Right lobe of liver (tissue), 6 donors: ENCODE measurements at regions not wholly inside any gene's neighbourhood (a gene's known extent, or its start where the extent isn't known, plus 50 kb on each side); places are given as distances from the start of the nearest gene placed in this dataset.

ENCODE experiments used
- ATAC-seq, 4 donors: fragments of 200-7000 bp; cut with Tn5 transposase; one replicate each; pipeline ENCODE4 v1.9.1; 2020; ENCODE audit warnings: mild to moderate bottlenecking in 4 of 4, moderate library complexity in 4 of 4
- DNase-seq, 3 donors: peaks; one replicate each; pipeline ENCODE4 v3.0.0-alpha.2; 2020
- H3K27ac ChIP-seq, 3 donors: fragments of 200-600 bp; one replicate each; pipeline ENCODE4 v1.8.0; 2022
- H3K27me3 ChIP-seq, 2 donors: fragments of 200-600 bp; one replicate each; pipeline ENCODE4 v1.8.0; 2022
- H3K36me3 ChIP-seq, 4 donors: fragments of 200-600 bp; sonication (generic) in 1 of 4; one replicate each; pipeline versions ENCODE4 v1.5.1 to v1.8.0; 2017 to 2022; ENCODE audit warnings: control low read depth in 1 of 4
- H3K4me1 ChIP-seq, 4 donors: fragments of 200-600 bp; sonication (generic) in 1 of 4; one replicate each; pipeline versions ENCODE4 v1.5.1 to v1.8.0; 2017 to 2022; ENCODE audit warnings: control low read depth in 1 of 4
- H3K4me3 ChIP-seq, 3 donors: fragments of 200-600 bp; one replicate each; pipeline ENCODE4 v1.8.0; 2022
- H3K9me3 ChIP-seq, 4 donors: fragments of 200-600 bp; sonication (generic) in 1 of 4; one replicate each; pipeline versions ENCODE4 v1.5.1 to v1.8.0; 2017 to 2022; ENCODE audit warnings: control low read depth in 1 of 4
- POLR2A ChIP-seq: fragments of 450-650 bp; IDR thresholded peaks from one replicate; pipeline ENCODE4 v1.6.1; 2017; ENCODE audit warnings: antibody characterized with exemption, mild to moderate bottlenecking
- WGBS: methylation state at CpG from one replicate; pipeline ENCODE4 v1.1.6; 2018; ENCODE audit warnings: low coverage, low lambda C conversion rate; ENCODE audit not compliant: insufficient coverage; ENCODE audit errors: missing lambda C conversion rate; 5-methylcytosine and 5-hydroxymethylcytosine counted together
- intact Hi-C, 2 donors: fragments of 100-400 bp; cut with DNase I; formaldehyde crosslinking; loops; one replicate each; pipeline versions ENCODE4 v1.11.2 to v1.14.1; 2022
- TF ChIP-seq, protein P1 (sequence below), 4 donors: fragments of 200-600 bp in 3 of 4; fragments of 450-650 bp in 1 of 4; IDR thresholded peaks; one replicate each; pipeline versions ENCODE4 v1.5.1 to v1.8.0; 2016 to 2022; ENCODE audit warnings: antibody characterized with exemption in 4 of 4, mild to moderate bottlenecking in 2 of 4
- donor health status: DM: no; HTN: yes; CAD: no.
- donor health status: DM: no; HTN: no; CAD: no.
- donor health status: DM: no; HTN: no; CAD: no.
- donor health status: DM: no; HTN: yes; CAD: no.
- donor health status: DM: no; HTN: yes; CAD: no.

DNA sequence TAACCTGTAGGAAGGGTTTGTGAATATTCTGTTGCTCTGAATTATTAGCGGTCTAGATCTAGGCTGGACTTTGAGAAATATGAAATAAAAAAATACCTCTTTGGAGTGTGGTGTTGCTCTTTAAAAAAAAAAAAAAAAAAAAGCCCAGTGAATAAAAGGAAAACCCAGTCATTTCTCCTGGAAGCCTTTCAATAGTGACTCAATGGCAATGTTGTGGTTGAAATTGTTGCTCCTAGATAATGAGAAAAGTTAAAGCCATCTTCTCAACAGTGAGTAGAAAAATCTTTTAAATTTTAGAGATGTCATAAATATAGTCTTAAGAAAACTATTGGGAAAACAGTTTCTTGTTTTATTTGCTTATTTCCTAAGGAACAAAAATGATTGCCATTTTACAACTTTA lies 135.3 kb downstream of the RFC3 start:
- TF ChIP-seq, protein P1, sequence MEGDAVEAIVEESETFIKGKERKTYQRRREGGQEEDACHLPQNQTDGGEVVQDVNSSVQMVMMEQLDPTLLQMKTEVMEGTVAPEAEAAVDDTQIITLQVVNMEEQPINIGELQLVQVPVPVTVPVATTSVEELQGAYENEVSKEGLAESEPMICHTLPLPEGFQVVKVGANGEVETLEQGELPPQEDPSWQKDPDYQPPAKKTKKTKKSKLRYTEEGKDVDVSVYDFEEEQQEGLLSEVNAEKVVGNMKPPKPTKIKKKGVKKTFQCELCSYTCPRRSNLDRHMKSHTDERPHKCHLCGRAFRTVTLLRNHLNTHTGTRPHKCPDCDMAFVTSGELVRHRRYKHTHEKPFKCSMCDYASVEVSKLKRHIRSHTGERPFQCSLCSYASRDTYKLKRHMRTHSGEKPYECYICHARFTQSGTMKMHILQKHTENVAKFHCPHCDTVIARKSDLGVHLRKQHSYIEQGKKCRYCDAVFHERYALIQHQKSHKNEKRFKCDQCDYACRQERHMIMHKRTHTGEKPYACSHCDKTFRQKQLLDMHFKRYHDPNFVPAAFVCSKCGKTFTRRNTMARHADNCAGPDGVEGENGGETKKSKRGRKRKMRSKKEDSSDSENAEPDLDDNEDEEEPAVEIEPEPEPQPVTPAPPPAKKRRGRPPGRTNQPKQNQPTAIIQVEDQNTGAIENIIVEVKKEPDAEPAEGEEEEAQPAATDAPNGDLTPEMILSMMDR (IDR thresholded peaks at IDR 0.05): no peak
- no peak for TF ChIP-seq POLR2A
- WGBS: 92% methylated on average over 1 of the region's 1 CpG
- H3K9me3 ChIP-seq: no peaks in the 10 kb centered on the region
- no peaks in the 10 kb centered on the region for H3K27me3 ChIP-seq
- no peak for ATAC-seq
- H3K36me3 ChIP-seq: no peaks in the 10 kb centered on the region
- intact Hi-C loops: no loop called here
- H3K27ac ChIP-seq: no peak overlapping the region
- DNase-seq: no peak
- no peak overlapping the region for H3K4me3 ChIP-seq
- no peaks in the 10 kb centered on the region for H3K4me1 ChIP-seq

- TF ChIP-seq, protein P1 (IDR thresholded peaks at IDR 0.05): no peak
- TF ChIP-seq POLR2A: no peak
- WGBS: 100% methylated on average over 1 of the region's 1 CpG
- DNase-seq (no peak), ATAC-seq (no peak)
- Histone ChIP-seq H3K4me3 (no peak overlapping the region), H3K27me3 (no peaks in the 10 kb centered on the region), H3K27ac (no peak overlapping the region), H3K36me3 (no peaks in the 10 kb centered on the region), H3K4me1 (no peaks in the 10 kb centered on the region), H3K9me3 (no peaks in the 10 kb centered on the region)
- intact Hi-C loops: no loop called here
Observed at GRCh38 chr13:33953781-33954180, 135.8 kb downstream of the RFC3 start.

- Histone ChIP-seq H3K36me3 (no peaks in the 10 kb centered on the region), H3K4me3 (no peak overlapping the region), H3K27me3 (no peaks in the 10 kb centered on the region), H3K4me1 (no peaks in the 10 kb centered on the region), H3K9me3 (no peaks in the 10 kb centered on the region), H3K27ac (no peak overlapping the region)
- TF ChIP-seq, protein P1 (IDR thresholded peaks at IDR 0.05): no peak
- no peak for TF ChIP-seq POLR2A
- DNase-seq (no peak), ATAC-seq (no peak)
- intact Hi-C loops: no loop called here
- WGBS: 52% methylated on average over 2 of the region's 2 CpGs
Observed at GRCh38 chr13:33956346-33956745, 138.4 kb downstream of the RFC3 start.

- H3K36me3 ChIP-seq: no peaks in the 10 kb centered on the region
- H3K27me3 ChIP-seq: no peaks in the 10 kb centered on the region
- H3K4me1 ChIP-seq: peaks cover 0 to 2% (median 0%) of the 10 kb centered on the region in 4 donors
- H3K9me3 ChIP-seq: no peaks in the 10 kb centered on the region
- no peak overlapping the region for H3K27ac ChIP-seq
- WGBS: 63% methylated on average over 4 of the region's 5 CpGs
- no peak for DNase-seq
- TF ChIP-seq POLR2A: no peak
- TF ChIP-seq, protein P1 (IDR thresholded peaks at IDR 0.05): no peak
- H3K4me3 ChIP-seq: no peak overlapping the region
- no peak for ATAC-seq
- intact Hi-C loops: no loop called here
Observed at GRCh38 chr13:33957497-33957905, 139.6 kb downstream of the RFC3 start.

DNA sequence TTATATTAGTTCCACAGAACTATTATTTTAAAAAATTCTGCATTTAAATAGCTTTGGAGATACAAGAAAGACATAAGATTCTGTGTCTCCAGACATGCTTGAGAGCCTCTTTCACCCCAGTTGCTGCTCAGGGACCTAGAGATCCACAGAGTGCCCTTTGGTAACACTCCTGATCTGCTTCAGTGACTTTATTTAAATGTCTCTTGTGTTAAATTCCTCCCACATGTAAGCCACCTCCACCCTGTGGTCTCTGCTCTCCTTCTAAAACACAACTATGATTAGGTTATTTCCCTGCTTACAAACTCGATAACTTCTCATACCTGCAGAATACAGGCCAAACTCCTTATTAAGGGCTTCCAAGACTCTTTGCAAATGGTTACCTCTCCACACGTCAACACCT lies 141.0 kb downstream of the RFC3 start:
- ATAC-seq: no peak
- no peak for DNase-seq
- Histone ChIP-seq H3K27me3 (no peaks in the 10 kb centered on the region), H3K27ac (no peak overlapping the region), H3K9me3 (no peaks in the 10 kb centered on the region), H3K4me1 (peaks cover 0 to 13% (median 4%) of the 10 kb centered on the region in 4 donors), H3K4me3 (no peak overlapping the region), H3K36me3 (no peaks in the 10 kb centered on the region)
- no peak for TF ChIP-seq POLR2A
- TF ChIP-seq, protein P1 (IDR thresholded peaks at IDR 0.05): no peak
- intact Hi-C loops: no loop called here
- WGBS: 91% methylated on average over 2 of the region's 2 CpGs
